ENCODE measurements at regions not wholly inside any gene's neighbourhood (a gene's known extent, or its start where the extent isn't known, plus 50 kb on each side); places are given as distances from the start of the nearest gene placed in this dataset.

DNA sequence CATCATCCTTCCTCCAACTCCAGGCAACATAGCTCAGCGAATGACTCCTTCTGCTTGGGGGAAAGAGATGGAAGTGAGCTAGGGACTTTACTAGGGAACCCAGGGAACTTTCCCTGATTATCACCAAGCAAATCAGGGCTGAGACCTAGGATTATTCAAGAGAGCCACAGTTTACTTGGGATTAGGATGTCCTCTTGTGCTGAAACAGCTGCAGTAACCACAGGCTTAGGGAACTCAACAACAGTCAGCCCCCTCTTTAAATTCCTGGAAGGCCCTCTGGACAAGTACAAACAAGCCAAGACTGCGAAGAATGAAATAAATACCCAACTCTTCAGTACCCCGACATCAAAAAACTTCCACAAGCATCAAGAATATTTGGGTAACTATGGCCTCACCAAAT lies 700.9 kb downstream of the COL12A1 start:
- TF ChIP-seq, protein P1, sequence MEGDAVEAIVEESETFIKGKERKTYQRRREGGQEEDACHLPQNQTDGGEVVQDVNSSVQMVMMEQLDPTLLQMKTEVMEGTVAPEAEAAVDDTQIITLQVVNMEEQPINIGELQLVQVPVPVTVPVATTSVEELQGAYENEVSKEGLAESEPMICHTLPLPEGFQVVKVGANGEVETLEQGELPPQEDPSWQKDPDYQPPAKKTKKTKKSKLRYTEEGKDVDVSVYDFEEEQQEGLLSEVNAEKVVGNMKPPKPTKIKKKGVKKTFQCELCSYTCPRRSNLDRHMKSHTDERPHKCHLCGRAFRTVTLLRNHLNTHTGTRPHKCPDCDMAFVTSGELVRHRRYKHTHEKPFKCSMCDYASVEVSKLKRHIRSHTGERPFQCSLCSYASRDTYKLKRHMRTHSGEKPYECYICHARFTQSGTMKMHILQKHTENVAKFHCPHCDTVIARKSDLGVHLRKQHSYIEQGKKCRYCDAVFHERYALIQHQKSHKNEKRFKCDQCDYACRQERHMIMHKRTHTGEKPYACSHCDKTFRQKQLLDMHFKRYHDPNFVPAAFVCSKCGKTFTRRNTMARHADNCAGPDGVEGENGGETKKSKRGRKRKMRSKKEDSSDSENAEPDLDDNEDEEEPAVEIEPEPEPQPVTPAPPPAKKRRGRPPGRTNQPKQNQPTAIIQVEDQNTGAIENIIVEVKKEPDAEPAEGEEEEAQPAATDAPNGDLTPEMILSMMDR (IDR thresholded peaks at IDR 0.05): no peak
- TF ChIP-seq POLR2A (IDR thresholded peaks at IDR 0.05): no peak
- TF ChIP-seq EP300 (IDR thresholded peaks at IDR 0.05): no peak

All from stomach (tissue), 4 donors.